ENCODE measurements at regions not wholly inside any gene's neighbourhood (a gene's known extent, or its start where the extent isn't known, plus 50 kb on each side); places are given as distances from the start of the nearest gene placed in this dataset.

- Histone ChIP-seq H3K4me3 (ENCODE audit: low read length) (no peak overlapping the region), H3K27ac (ENCODE audit: low read length) (no peak overlapping the region), H3K9ac (ENCODE audit: low read length) (no peak overlapping the region), H3K27me3 (replicated peaks; ENCODE audit: insufficient read depth, low read length) (no peaks in the 10 kb centered on the region), H3K36me3 (replicated peaks; ENCODE audit: insufficient read depth, low read length) (no peaks in the 10 kb centered on the region), H3K9me3 (replicated peaks; ENCODE audit: insufficient read depth, low read length) (no peaks in the 10 kb centered on the region), H3K9me2 (replicated peaks; ENCODE audit: insufficient read depth, low read length) (no peaks in the 10 kb centered on the region), H3F3A (ENCODE audit: insufficient read depth, low read length) (no peaks in the 10 kb centered on the region), H2AFZ (ENCODE audit: low read length) (no peak overlapping the region), H3K4me1 (ENCODE audit: low read length) (no peaks in the 10 kb centered on the region), H3K79me2 (ENCODE audit: low read length) (no peaks in the 10 kb centered on the region), H3K4me2 (ENCODE audit: low read depth, low read length) (no peak overlapping the region), H4K20me1 (ENCODE audit: insufficient read depth, low read length) (no peaks in the 10 kb centered on the region)
- TF ChIP-seq EZH2phosphoT487 (IDR thresholded peaks at IDR 0.05; ENCODE audit: low read length) (no peak), CTCF (IDR thresholded peaks at IDR 0.05; ENCODE audit: low read length) (no peak), EZH2 (optimal IDR thresholded peaks at IDR 0.05; ENCODE audit: low read depth, low read length) (no peak)
- DNase-seq = no peak
Observed at GRCh38 chr16:63462316-63462715, 1426.1 kb upstream of the CDH8 start.

- peak; percentile 59 for TF ChIP-seq CTCF (IDR thresholded peaks at IDR 0.05; ENCODE audit: low read length)
- TF ChIP-seq EZH2 (optimal IDR thresholded peaks at IDR 0.05; ENCODE audit: low read depth, low read length) = no peak
- no peak for TF ChIP-seq EZH2phosphoT487 (IDR thresholded peaks at IDR 0.05; ENCODE audit: low read length)
- DNase-seq = peak; percentile 76
- no peaks in the 10 kb centered on the region for H3K4me1 ChIP-seq (ENCODE audit: low read length)
Observed at GRCh38 chr16:63461248-63461841, 1425.1 kb upstream of the CDH8 start.

GRCh38 chr16:63458846-63459245 lies 1422.6 kb upstream of the CDH8 start:
- Histone ChIP-seq H3K9ac (ENCODE audit: low read length) (no peak overlapping the region), H4K20me1 (ENCODE audit: insufficient read depth, low read length) (no peaks in the 10 kb centered on the region), H3K4me2 (ENCODE audit: low read depth, low read length) (no peak overlapping the region), H3K36me3 (replicated peaks; ENCODE audit: insufficient read depth, low read length) (no peaks in the 10 kb centered on the region), H3K4me3 (ENCODE audit: low read length) (no peak overlapping the region), H3F3A (ENCODE audit: insufficient read depth, low read length) (no peaks in the 10 kb centered on the region), H3K4me1 (ENCODE audit: low read length) (no peaks in the 10 kb centered on the region), H3K9me2 (replicated peaks; ENCODE audit: insufficient read depth, low read length) (no peaks in the 10 kb centered on the region), H2AFZ (ENCODE audit: low read length) (no peak overlapping the region), H3K27ac (ENCODE audit: low read length) (no peak overlapping the region), H3K9me3 (replicated peaks; ENCODE audit: insufficient read depth, low read length) (no peaks in the 10 kb centered on the region), H3K79me2 (ENCODE audit: low read length) (no peaks in the 10 kb centered on the region), H3K27me3 (replicated peaks; ENCODE audit: insufficient read depth, low read length) (no peaks in the 10 kb centered on the region)
- no peak for DNase-seq
- TF ChIP-seq CTCF (IDR thresholded peaks at IDR 0.05; ENCODE audit: low read length) (no peak), EZH2 (optimal IDR thresholded peaks at IDR 0.05; ENCODE audit: low read depth, low read length) (no peak), EZH2phosphoT487 (IDR thresholded peaks at IDR 0.05; ENCODE audit: low read length) (no peak)

More at GRCh38 chr16:63461248-63461841, 1425.1 kb upstream of the CDH8 start:
- Histone ChIP-seq H3K9me2 (replicated peaks; ENCODE audit: insufficient read depth, low read length) (no peaks in the 10 kb centered on the region), H3K9ac (ENCODE audit: low read length) (no peak overlapping the region), H2AFZ (ENCODE audit: low read length) (no peak overlapping the region), H3K27ac (ENCODE audit: low read length) (no peak overlapping the region), H4K20me1 (ENCODE audit: insufficient read depth, low read length) (no peaks in the 10 kb centered on the region), H3K4me2 (ENCODE audit: low read depth, low read length) (no peak overlapping the region), H3F3A (ENCODE audit: insufficient read depth, low read length) (no peaks in the 10 kb centered on the region), H3K4me3 (ENCODE audit: low read length) (no peak overlapping the region), H3K27me3 (replicated peaks; ENCODE audit: insufficient read depth, low read length) (no peaks in the 10 kb centered on the region), H3K36me3 (replicated peaks; ENCODE audit: insufficient read depth, low read length) (no peaks in the 10 kb centered on the region), H3K9me3 (replicated peaks; ENCODE audit: insufficient read depth, low read length) (no peaks in the 10 kb centered on the region), H3K79me2 (ENCODE audit: low read length) (no peaks in the 10 kb centered on the region)
